Cardiac fibroblast (primary cell): ENCODE measurements at regions not wholly inside any gene's neighbourhood (a gene's known extent, or its start where the extent isn't known, plus 50 kb on each side); places are given as distances from the start of the nearest gene placed in this dataset.
"Not testable (repeated sequence)": the region's sequence is repeated elsewhere in the genome, so short reads cannot be mapped to it uniquely, and the experiment has no call there.

Experiments used
- DNase-seq, 2 donors: peaks; one replicate each; pipeline versions ENCODE4 v3.0.0 to v3.0.0-alpha.2; 2010; ENCODE audit warnings: low read depth in 2 of 2
- H3K4me3 ChIP-seq, 2 donors: replicated peaks in 1 of 2; 1 replicate in 1 of 2; 2 replicates in 1 of 2; pipeline ENCODE4 v1.5.1; 2011; ENCODE audit warnings: low read depth in 2 of 2, low read length in 2 of 2, mild to moderate bottlenecking in 2 of 2, moderate library complexity in 1 of 2
- TF ChIP-seq, protein P1 (sequence below): IDR thresholded peaks from one replicate; pipeline ENCODE4 v1.5.1; 2011; ENCODE audit warnings: low read depth, mild to moderate bottlenecking, low read length, inconsistent platforms

DNA sequence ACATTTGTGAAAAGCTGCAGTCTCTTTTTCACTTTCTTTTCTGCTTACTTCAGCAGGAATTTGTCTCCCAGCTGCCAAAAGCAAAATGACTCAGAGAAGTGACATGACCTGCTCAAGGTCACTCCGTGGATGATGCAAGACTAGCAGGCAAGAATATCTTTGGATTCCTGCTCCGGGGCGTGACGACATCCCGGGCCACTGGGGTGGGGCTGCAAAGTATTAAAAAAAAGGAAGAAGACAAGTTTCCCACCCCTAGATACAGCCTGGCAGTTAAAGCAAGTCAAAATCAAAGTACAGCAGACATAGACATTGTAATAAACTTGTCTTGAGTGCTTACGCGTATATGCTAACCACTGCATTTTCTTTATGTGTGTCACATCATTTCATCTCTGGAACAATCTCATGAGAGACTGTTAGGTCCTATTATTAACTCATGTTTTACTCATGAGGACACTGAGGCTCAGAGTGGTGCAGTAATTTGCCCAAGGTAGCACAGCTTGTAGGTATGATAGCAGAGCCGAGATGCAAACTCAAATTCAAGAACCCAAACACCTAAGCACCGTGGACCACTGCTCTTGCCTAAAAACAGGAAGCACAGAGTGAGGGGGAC lies 485.2 kb upstream of the PROK2 start:
- peak; percentile 97 for DNase-seq
- no peak overlapping the region for H3K4me3 ChIP-seq
- TF ChIP-seq, protein P1, sequence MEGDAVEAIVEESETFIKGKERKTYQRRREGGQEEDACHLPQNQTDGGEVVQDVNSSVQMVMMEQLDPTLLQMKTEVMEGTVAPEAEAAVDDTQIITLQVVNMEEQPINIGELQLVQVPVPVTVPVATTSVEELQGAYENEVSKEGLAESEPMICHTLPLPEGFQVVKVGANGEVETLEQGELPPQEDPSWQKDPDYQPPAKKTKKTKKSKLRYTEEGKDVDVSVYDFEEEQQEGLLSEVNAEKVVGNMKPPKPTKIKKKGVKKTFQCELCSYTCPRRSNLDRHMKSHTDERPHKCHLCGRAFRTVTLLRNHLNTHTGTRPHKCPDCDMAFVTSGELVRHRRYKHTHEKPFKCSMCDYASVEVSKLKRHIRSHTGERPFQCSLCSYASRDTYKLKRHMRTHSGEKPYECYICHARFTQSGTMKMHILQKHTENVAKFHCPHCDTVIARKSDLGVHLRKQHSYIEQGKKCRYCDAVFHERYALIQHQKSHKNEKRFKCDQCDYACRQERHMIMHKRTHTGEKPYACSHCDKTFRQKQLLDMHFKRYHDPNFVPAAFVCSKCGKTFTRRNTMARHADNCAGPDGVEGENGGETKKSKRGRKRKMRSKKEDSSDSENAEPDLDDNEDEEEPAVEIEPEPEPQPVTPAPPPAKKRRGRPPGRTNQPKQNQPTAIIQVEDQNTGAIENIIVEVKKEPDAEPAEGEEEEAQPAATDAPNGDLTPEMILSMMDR, result no peak

DNA sequence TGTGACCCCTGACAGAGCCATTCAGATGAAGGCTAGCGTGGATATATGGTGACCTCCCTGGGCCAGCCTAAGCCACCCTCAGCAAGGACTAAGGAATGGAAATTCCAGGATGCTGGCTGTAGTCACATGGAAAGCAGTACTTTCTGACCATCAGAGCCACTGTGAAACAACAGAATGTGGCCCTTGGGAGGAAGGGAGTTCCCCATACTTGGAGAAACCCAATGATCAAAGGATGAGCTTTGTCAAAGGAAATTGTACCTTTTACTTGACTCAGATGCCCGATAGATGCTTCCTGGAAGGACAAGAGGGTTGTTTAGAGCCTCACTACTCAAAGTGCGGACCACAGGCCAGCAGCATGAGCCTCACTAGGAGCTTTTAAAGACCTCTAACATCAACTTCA lies 484.5 kb upstream of the PROK2 start:
- no peak for DNase-seq
- TF ChIP-seq, protein P1, result no peak
- no peak overlapping the region for H3K4me3 ChIP-seq

DNA sequence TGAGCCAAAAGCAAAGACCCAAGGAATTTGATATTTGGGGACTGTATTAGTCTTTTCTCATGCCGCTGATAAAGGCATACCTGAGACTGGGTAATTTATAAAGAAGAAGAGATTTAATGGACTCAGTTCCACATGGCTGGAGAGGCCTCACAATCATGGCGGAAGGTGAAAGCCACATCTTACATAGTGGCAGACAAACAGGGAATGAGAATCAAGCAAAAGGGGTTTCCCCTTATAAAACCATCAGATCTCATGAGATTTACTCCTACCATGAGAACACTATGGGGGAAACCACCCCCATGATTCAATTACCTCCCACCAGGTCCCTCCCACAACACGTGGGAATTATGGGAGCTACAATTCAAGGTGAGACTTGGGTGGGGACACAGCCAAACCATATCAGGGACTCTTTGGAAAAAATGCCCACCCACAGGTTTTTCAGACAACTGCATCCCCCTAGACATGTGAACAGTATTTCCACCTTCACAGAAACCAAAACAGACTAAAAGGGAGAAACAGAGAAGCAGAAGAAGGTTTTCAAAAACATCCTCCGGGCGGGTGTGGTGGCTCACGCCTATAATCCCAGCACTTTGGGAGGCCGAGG lies 482.1 kb upstream of the PROK2 start:
- not testable (repeated sequence) for H3K4me3 ChIP-seq, DNase-seq

DNA sequence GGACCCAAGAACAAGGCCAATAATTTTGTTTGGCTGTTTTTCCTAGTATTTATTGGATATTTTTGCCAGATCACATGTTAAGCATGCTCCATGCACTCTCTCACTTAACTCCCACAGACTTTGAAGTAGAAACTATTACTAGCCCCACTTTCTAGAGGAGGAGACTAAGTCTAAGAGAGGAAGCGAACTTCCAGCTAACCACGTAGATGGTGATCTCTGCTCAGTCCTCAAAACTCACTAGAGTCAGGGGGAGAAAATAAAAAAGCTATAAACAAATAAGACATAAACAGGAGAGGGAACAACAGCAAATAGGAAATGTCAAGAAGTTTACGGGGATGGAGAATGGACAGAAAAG lies 481.0 kb upstream of the PROK2 start:
- TF ChIP-seq, protein P1, result no peak
- no peak for DNase-seq
- no peak overlapping the region for H3K4me3 ChIP-seq

DNA sequence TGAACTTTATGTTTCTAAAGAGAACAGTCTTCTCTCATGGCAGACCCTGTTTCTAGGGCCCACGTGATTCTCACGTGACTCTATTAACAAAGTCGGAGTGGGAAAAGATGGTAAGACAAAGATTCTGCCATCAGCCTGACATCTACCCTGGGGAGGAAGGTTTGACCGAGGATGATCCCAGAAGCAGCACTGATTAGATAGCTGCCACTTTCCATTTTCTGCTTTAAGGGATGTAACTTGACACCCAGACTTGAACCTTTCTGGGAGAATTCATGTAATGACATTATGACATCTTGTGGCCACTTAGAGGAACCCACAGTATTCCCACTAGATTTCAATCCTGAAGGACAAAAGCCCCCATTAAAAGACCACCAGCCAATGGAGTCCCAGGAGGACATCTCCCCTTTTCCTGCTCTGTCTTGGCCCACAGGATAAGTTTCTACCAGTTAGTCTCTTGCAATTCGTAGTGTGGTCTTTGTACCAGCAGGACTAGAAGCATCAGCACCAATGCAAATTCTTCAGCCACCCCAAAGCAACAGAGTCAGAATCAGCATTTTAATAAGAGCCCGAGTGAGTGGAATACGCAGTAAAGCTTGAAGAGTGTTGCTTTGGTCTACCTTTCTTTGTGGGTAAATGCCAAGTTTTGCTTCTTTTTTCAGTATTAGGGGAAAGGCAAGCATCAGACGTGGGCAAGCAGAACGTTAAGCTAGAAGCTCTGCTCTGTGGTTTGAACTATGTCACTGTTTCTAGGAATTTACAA lies 480.5 kb upstream of the PROK2 start:
- TF ChIP-seq, protein P1, result peak; percentile 22
- DNase-seq, result peak; percentile 44 to 53

DNA sequence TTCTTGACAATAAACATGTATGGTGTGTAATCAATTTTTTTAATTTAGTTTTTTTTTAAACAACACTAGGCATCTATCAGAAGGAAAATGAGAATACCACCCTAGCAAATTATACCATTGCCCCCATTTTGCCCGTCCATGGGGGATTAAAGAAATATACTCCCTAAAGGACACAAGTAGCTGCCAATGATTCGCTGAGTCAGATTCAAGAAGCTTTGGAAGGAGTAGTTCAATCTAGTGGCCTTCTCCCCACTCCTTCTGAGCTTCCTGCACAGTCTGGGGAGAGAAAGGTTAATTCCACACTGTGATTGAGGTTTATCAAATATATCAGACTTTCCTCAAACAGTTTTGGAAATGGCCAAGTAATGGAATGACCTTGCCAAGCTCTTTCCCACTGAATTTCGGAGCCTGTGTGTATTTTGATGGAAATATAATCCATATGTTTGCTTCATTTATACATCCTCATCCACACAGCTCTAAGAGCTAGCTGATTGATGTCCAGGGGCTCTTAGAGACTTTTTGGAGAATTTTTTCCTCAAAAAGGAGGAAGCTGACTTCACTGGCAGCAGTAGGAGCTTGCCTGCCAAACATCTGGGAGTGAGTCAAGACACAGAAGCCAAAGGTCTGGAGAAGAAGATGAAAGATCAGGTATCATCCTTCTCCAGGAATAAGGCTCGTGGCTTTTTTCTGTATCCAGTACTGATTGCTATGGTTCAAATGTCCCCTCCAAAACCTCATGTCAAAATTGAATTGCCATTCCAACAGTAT lies 478.5 kb upstream of the PROK2 start:
- TF ChIP-seq, protein P1, result no peak
- DNase-seq, result peak in 1 of 2 donors; percentile 11
- no peak overlapping the region for H3K4me3 ChIP-seq

More for the DNA sequence above, 480.5 kb upstream of the PROK2 start:
- no peak overlapping the region for H3K4me3 ChIP-seq

DNA sequence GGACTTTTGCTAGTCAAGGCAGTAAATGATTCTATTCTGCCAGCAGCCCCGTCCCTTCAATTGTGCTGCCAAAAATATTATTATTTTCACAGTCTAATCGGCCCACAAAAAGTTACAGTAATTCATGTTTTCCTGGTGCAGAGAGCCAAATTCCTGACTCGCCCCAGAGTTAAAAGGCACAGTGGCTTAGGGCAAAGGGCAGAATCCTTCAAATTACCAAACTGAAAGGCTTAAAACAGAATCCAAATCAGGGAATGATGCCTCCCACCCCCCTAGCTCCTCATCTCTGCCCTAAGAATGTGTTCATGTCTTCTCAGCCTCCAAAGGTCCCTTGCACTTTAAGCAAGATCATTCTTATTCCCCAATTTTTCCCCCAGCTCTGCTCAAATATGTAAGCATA lies 477.8 kb upstream of the PROK2 start:
- DNase-seq, result no peak
- no peak overlapping the region for H3K4me3 ChIP-seq
- TF ChIP-seq, protein P1, result no peak
